ENCODE measurements at regions not wholly inside any gene's neighbourhood (a gene's known extent, or its start where the extent isn't known, plus 50 kb on each side); places are given as distances from the start of the nearest gene placed in this dataset.
"Not testable (repeated sequence)": the region's sequence is repeated elsewhere in the genome, so short reads cannot be mapped to it uniquely, and the experiment has no call there.

DNA sequence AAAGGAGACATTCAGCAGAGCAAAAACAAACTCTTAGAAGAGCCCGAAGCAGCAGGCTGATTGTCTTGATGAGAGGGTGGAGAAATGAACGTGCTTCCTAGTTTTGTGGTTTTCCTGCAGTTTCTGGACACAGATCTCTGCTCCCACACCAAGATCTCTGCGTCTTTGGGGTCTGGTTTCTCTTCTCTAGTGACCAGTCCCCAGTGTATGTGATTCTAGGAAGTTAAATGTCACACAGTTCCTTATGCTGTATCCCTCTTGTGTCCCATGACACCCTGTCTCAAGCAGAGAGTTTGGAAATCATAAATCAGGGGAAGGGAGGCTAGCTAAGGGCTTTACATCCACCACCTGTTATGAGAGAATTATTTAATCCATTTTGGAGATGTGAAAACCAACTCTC lies 55.4 kb upstream of the KLF14 start:
- no peak for TF ChIP-seq EP300 (IDR thresholded peaks at IDR 0.05)
- TF ChIP-seq, protein P1, sequence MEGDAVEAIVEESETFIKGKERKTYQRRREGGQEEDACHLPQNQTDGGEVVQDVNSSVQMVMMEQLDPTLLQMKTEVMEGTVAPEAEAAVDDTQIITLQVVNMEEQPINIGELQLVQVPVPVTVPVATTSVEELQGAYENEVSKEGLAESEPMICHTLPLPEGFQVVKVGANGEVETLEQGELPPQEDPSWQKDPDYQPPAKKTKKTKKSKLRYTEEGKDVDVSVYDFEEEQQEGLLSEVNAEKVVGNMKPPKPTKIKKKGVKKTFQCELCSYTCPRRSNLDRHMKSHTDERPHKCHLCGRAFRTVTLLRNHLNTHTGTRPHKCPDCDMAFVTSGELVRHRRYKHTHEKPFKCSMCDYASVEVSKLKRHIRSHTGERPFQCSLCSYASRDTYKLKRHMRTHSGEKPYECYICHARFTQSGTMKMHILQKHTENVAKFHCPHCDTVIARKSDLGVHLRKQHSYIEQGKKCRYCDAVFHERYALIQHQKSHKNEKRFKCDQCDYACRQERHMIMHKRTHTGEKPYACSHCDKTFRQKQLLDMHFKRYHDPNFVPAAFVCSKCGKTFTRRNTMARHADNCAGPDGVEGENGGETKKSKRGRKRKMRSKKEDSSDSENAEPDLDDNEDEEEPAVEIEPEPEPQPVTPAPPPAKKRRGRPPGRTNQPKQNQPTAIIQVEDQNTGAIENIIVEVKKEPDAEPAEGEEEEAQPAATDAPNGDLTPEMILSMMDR (IDR thresholded peaks at IDR 0.05), result no peak
- TF ChIP-seq POLR2A (IDR thresholded peaks at IDR 0.05; ENCODE audit: low read depth), result no peak
- intact Hi-C loops (cut with DNase I), result no loop called here
- 56% methylated on average over 3 of the region's 3 CpGs for WGBS

DNA sequence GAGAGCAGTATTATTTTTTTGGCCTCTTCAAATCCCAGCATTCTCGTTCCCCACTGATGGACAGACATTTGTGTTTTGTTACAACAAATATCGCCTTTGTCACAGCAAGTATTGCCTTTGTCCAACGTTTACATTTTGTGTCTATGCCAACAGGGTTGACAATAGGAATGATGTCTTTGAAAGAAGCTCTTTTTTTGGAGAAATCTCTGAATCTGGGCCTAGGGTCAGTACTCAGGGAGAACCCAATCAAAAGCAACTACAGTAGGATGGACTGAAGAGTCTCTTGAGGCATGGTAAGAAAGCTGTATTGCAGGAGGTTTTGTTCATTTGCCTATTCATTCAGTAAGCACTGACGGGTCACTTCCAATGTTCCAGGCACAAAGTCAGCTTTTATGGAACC lies 57.7 kb upstream of the KLF14 start:
- H3K9me3 ChIP-seq, result no peaks in the 10 kb centered on the region
- TF ChIP-seq POLR2A (IDR thresholded peaks at IDR 0.05; ENCODE audit: low read depth) (no peak), EP300 (IDR thresholded peaks at IDR 0.05) (no peak), POLR2AphosphoS5 (IDR thresholded peaks at IDR 0.05) (no peak)
- H3K4me1 ChIP-seq, result no peaks in the 10 kb centered on the region
- 87% methylated on average over 4 of the region's 4 CpGs for WGBS
- intact Hi-C loops (cut with DNase I), result no loop called here
- no peaks in the 10 kb centered on the region for H3K27me3 ChIP-seq
- no peak overlapping the region for H3K27ac ChIP-seq (replicated peaks in 1 of 4)
- DNase-seq (ENCODE audit: extremely low spot score), result no peak
- no peaks in the 10 kb centered on the region for H3K36me3 ChIP-seq
- no peak overlapping the region for H3K4me3 ChIP-seq

More for the DNA sequence above, 55.4 kb upstream of the KLF14 start:
- no peaks in the 10 kb centered on the region for H3K36me3 ChIP-seq
- no peak overlapping the region for H3K4me3 ChIP-seq
- no peaks in the 10 kb centered on the region for H3K9me3 ChIP-seq
- no peaks in the 10 kb centered on the region for H3K4me1 ChIP-seq
- H3K27me3 ChIP-seq, result no peaks in the 10 kb centered on the region
- DNase-seq (ENCODE audit: extremely low spot score), result no peak
- H3K27ac ChIP-seq (replicated peaks in 1 of 4), result no peak overlapping the region

DNA sequence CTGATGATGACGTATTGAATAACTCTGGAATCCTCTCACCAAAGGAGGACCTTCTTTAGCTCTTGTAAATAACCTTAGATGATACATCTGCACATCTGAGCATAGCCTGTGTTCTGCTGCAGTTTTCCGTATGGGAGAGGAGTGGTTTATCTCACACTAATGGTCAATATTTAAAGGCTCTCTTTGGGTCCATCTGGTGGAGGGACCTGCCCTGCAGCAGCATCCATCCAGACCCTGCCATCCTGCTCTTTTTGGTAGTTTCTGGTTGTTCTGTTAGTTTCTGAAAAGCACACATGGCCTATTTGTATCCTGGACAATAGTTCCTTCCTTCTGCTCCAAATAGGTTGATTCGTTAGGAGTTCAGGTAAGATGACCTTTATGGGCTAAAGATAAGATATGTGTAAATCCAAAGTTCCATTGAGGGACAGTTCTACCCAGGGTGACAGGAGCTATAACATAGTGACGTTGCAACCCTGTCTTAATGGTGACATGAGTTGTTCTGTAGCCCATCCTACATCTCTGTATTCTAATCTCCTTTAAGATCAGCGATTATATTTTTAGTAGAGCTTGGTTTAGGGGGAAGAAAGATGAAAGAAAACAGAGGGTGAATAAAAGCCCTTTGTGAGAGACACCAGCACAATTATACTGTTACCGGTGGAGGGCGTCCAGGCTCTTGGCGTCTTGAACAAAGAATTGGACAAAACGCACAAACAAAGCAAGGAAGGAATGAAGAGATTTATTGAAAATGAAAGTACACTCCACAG lies 60.0 kb upstream of the KLF14 start:
- TF ChIP-seq, protein P1 (IDR thresholded peaks at IDR 0.05), result no peak
- TF ChIP-seq POLR2AphosphoS5 (IDR thresholded peaks at IDR 0.05) (no peak), EP300 (IDR thresholded peaks at IDR 0.05) (no peak)
- Histone ChIP-seq H3K9me3 (no peaks in the 10 kb centered on the region), H3K4me1 (no peaks in the 10 kb centered on the region), H3K4me3 (no peak overlapping the region), H3K27ac (replicated peaks in 1 of 4) (no peak overlapping the region), H3K36me3 (no peaks in the 10 kb centered on the region), H3K27me3 (no peaks in the 10 kb centered on the region)
- no peak for DNase-seq (ENCODE audit: extremely low spot score)
- 73% methylated on average over 9 of the region's 9 CpGs for WGBS
- intact Hi-C loops (cut with DNase I), result no loop called here

DNA sequence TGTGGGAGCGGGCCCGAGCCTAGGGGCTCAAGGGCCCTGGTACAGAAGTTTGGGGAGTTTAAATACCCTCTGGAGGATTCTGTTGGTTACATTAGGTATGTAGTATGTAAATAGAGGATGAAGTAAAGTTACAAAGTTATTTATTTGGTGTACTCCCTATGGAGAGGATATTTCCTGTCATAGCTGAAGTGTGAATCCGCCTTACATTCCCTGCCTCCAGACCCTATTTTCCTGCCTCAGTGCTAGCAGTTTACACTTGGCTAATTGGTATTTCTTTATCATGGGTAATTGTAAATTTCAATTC lies 60.6 kb upstream of the KLF14 start:
- Histone ChIP-seq H3K4me3 (no peak overlapping the region), H3K9me3 (no peaks in the 10 kb centered on the region), H3K4me1 (no peaks in the 10 kb centered on the region), H3K36me3 (no peaks in the 10 kb centered on the region), H3K27me3 (no peaks in the 10 kb centered on the region), H3K27ac (replicated peaks in 1 of 4) (no peak overlapping the region)
- DNase-seq (ENCODE audit: extremely low spot score), result no peak
- intact Hi-C loops (cut with DNase I), result no loop called here
- TF ChIP-seq, protein P1 (IDR thresholded peaks at IDR 0.05), result no peak
- TF ChIP-seq EP300 (IDR thresholded peaks at IDR 0.05) (no peak), POLR2A (IDR thresholded peaks at IDR 0.05; ENCODE audit: low read depth) (no peak), POLR2AphosphoS5 (IDR thresholded peaks at IDR 0.05) (no peak)
- 62% methylated on average over 3 of the region's 3 CpGs for WGBS

DNA sequence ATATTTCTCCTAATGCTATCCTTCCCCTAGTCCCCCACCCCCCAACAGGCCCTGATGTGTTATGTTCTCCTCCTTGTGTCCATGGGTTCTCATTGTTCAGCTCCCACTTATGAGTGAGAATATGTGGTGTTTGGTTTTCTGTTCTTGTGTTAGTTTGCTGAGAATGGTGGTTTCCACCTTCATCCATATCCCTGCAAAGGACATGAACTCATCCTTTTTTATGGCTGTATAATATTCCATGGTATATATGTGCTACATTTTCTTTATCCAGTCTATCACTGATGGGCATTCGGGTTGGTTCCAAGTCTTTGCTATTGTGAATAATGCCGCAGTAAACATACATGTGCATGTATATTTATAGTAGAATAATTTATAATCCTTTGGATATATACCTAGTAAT lies 62.4 kb upstream of the KLF14 start:
- H3K4me3 ChIP-seq; intact Hi-C loops (cut with DNase I); H3K9me3 ChIP-seq; H3K36me3 ChIP-seq; DNase-seq (ENCODE audit: extremely low spot score); H3K4me1 ChIP-seq; H3K27ac ChIP-seq (replicated peaks in 1 of 4): not testable (repeated sequence)
- 93% methylated on average over 2 of the region's 2 CpGs for WGBS
- H3K27me3 ChIP-seq, result peaks cover 0 to 12% (median 0%) of the 10 kb centered on the region in 4 donors

DNA sequence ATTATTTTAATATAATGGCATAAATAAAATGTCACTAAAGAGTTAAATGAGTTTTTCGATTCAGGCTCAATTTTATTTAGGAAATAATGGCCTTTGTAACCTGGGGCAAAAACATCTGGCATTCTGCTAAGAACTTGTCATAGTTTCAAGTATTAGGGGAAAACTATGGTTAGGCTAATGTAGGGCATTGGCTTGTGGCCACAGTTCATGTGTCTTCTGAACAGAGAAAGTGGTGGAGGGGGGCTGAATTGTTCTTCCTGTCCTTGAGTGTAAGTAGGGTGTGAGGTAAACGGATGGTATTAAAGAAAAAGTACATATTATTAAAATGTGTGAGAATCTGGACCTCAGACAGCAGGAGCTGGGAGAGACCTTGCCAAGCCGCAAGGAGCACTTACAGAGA lies 69.1 kb upstream of the KLF14 start:
- no peaks in the 10 kb centered on the region for H3K9me3 ChIP-seq
- TF ChIP-seq POLR2A (IDR thresholded peaks at IDR 0.05; ENCODE audit: low read depth) (no peak), POLR2AphosphoS5 (IDR thresholded peaks at IDR 0.05) (no peak), EP300 (IDR thresholded peaks at IDR 0.05) (no peak)
- TF ChIP-seq, protein P1 (IDR thresholded peaks at IDR 0.05), result no peak
- no peaks in the 10 kb centered on the region for H3K36me3 ChIP-seq
- H3K27me3 ChIP-seq, result peaks cover 0 to 26% (median 0%) of the 10 kb centered on the region in 4 donors
- no peak overlapping the region for H3K4me3 ChIP-seq
- no peak for DNase-seq (ENCODE audit: extremely low spot score)
- H3K4me1 ChIP-seq, result no peaks in the 10 kb centered on the region
- 62% methylated on average over 3 of the region's 3 CpGs for WGBS
- intact Hi-C loops (cut with DNase I), result no loop called here
- H3K27ac ChIP-seq (replicated peaks in 1 of 4), result no peak overlapping the region

All from esophagus muscularis mucosa (tissue), 4 donors.